GM12878 (cell line): ENCODE measurements at regions not wholly inside any gene's neighbourhood (a gene's known extent, or its start where the extent isn't known, plus 50 kb on each side); places are given as distances from the start of the nearest gene placed in this dataset.

Experiments
- ATAC-seq: fragments of 200-7000 bp; cut with Tn5 transposase; 3 replicates; pipeline ENCODE4 v1.9.1; 2020; ENCODE audit warnings: mild to moderate bottlenecking, moderate library complexity
- BruUV-seq: library from RNA; stranded (reverse); fragments of 400-500 nt; replicated peaks from 2 replicates; lab custom pipeline; 2021; lab: Mats Ljungman, UMichigan
- CTCF ChIA-PET: fragments of 300-600 bp; sonication (Branson Sonifier 250); formaldehyde crosslinking; extraction: SDS; loops from one replicate; lab custom pipeline; 2021; ENCODE audit warnings: inconsistent platforms; lab: Yijun Ruan, JAX
- POLR2A ChIA-PET: fragments of 350-600 bp; formaldehyde crosslinking; extraction: SDS; loops from one replicate; lab custom pipeline; 2021; ENCODE audit warnings: inconsistent platforms; lab: Charles Lee
- RAD21 ChIA-PET: fragments of 300-600 bp; sonication (Branson Sonifier 250); formaldehyde crosslinking; loops from one replicate; lab custom pipeline; 2023; ENCODE audit warnings: antibody characterized with exemption; ENCODE audit not compliant: unreplicated experiment; lab: Charles Lee
- SMC1A ChIA-PET: fragments of 300-600 bp; sonication (Branson Sonifier 250); formaldehyde crosslinking; loops from one replicate; lab custom pipeline; 2023; ENCODE audit not compliant: unreplicated experiment, uncharacterized antibody; lab: Charles Lee
- DNase-seq: peaks from one replicate; pipeline ENCODE4 v3.0.0-alpha.2; 2011; ENCODE audit warnings: low read depth, low spot score
- FAIRE-seq: peaks from 3 replicates; lab custom pipeline; 2011; peaks lifted over from hg19 to GRCh38; lab: Jason Lieb, UNC
- H2AFZ ChIP-seq: 2 replicates; pipeline ENCODE4 v1.6.0; 2011; ENCODE audit warnings: low read depth, low read length, control low read depth; ENCODE audit not compliant: control insufficient read depth
- H3K27ac ChIP-seq: 2 replicates; pipeline ENCODE4 v1.5.1; 2011; ENCODE audit warnings: control low read depth; ENCODE audit not compliant: control insufficient read depth, insufficient read depth
- H3K27me3 ChIP-seq, 2 experiments: replicated peaks in 1 of 2; 2 replicates each; pipeline versions ENCODE4 v1.6.0 to v1.6.1; 2011; ENCODE audit warnings: low read length in 1 of 2; ENCODE audit not compliant: control insufficient read depth in 2 of 2, insufficient read depth in 2 of 2
- H3K36me3 ChIP-seq, 2 experiments: 2 replicates each; pipeline ENCODE4 v1.5.1; 2011; ENCODE audit warnings: low read length in 1 of 2; ENCODE audit not compliant: control insufficient read depth in 2 of 2, insufficient read depth in 2 of 2
- H3K4me1 ChIP-seq: 2 replicates; pipeline ENCODE4 v1.6.1; 2011; ENCODE audit warnings: mild to moderate bottlenecking, low read length, moderate library complexity, mixed read lengths; ENCODE audit not compliant: control insufficient read depth, insufficient read depth
- H3K4me2 ChIP-seq: 2 replicates; pipeline ENCODE4 v1.6.0; 2011; ENCODE audit warnings: control low read depth; ENCODE audit not compliant: control insufficient read depth, insufficient read depth
- H3K4me3 ChIP-seq: fragments of 200-600 bp; sonication (generic); 2 replicates; pipeline ENCODE4 v1.5.1; 2016
- H3K79me2 ChIP-seq: 2 replicates; pipeline ENCODE4 v1.6.0; 2011; ENCODE audit warnings: low read length; ENCODE audit not compliant: control insufficient read depth, insufficient read depth
- H3K9ac ChIP-seq: 2 replicates; pipeline ENCODE4 v1.8.0; 2011; ENCODE audit warnings: low read length, control low read depth, mixed read lengths; ENCODE audit not compliant: control insufficient read depth, insufficient read depth
- H3K9me3 ChIP-seq: replicated peaks from 3 replicates; pipeline ENCODE4 v1.5.1; 2011; ENCODE audit warnings: mild to moderate bottlenecking, low read length; ENCODE audit not compliant: control insufficient read depth, insufficient read depth
- H4K20me1 ChIP-seq: 2 replicates; pipeline ENCODE4 v1.6.0; 2011; ENCODE audit not compliant: control insufficient read depth, insufficient read depth
- CREB1 ChIP-seq: IDR thresholded peaks from 2 replicates; pipeline ENCODE4 v1.6.1; 2012; ENCODE audit warnings: low read depth, mild to moderate bottlenecking, inconsistent platforms
- E2F4 ChIP-seq: IDR thresholded peaks from 2 replicates; pipeline ENCODE4 v1.6.1; 2012; ENCODE audit warnings: low read depth, low read length, improper control_type of control experiment
- EGR1 ChIP-seq, 2 experiments: IDR thresholded peaks; 1 replicate in 1 of 2; 2 replicates in 1 of 2; pipeline ENCODE4 v1.6.1; 2011 to 2012; ENCODE audit warnings: low read depth in 2 of 2, low read length in 2 of 2, borderline replicate concordance in 1 of 2, mild to moderate bottlenecking in 1 of 2, moderate library complexity in 1 of 2
- ESRRA ChIP-seq: IDR thresholded peaks from 2 replicates; pipeline ENCODE4 v1.6.1; 2012; ENCODE audit warnings: mild to moderate bottlenecking, low read length, improper control_type of control experiment
- FOXK2 ChIP-seq: fragments of 450-650 bp; IDR thresholded peaks from 2 replicates; pipeline ENCODE4 v1.6.1; 2017; ENCODE audit warnings: mild to moderate bottlenecking, moderate library complexity
- IKZF1 ChIP-seq: fragments of 450-650 bp; conservative IDR thresholded peaks from 2 replicates; pipeline ENCODE4 v1.6.1; 2017; ENCODE audit warnings: antibody characterized with exemption, mild to moderate bottlenecking
- KLF5 ChIP-seq: fragments of 450-650 bp; IDR thresholded peaks from 2 replicates; pipeline ENCODE4 v1.6.1; 2014; ENCODE audit warnings: mild to moderate bottlenecking; ENCODE audit not compliant: partially characterized antibody
- MYC ChIP-seq: IDR thresholded peaks from 2 replicates; pipeline ENCODE4 v1.6.1; 2011; ENCODE audit warnings: mild to moderate bottlenecking, low read length, moderate library complexity, inconsistent platforms; ENCODE audit not compliant: insufficient read depth, insufficient replicate concordance, insufficient read length, severe bottlenecking
- NFIC ChIP-seq: IDR thresholded peaks from 2 replicates; pipeline ENCODE4 v1.6.1; 2012; ENCODE audit warnings: low read depth, mild to moderate bottlenecking, inconsistent platforms, low read length, moderate library complexity
- NKRF ChIP-seq: fragments of 450-650 bp; conservative IDR thresholded peaks from 2 replicates; pipeline ENCODE4 v1.6.1; 2017; ENCODE audit warnings: mild to moderate bottlenecking, moderate library complexity
- PAX5 ChIP-seq: IDR thresholded peaks from 2 replicates; pipeline ENCODE4 v1.6.1; 2011; ENCODE audit warnings: low read depth, low read length, borderline replicate concordance
- PAX8 ChIP-seq: fragments of 450-650 bp; IDR thresholded peaks from 2 replicates; pipeline ENCODE4 v1.6.1; 2017; ENCODE audit warnings: mild to moderate bottlenecking, moderate library complexity
- SREBF1 ChIP-seq: IDR thresholded peaks from 2 replicates; pipeline ENCODE4 v1.6.1; 2012; ENCODE audit warnings: mild to moderate bottlenecking, low read length
- SRF ChIP-seq, 2 experiments: IDR thresholded peaks; 2 replicates each; pipeline ENCODE4 v1.6.1; 2011; ENCODE audit warnings: low read depth in 2 of 2, low read length in 2 of 2, mild to moderate bottlenecking in 1 of 2, moderate library complexity in 1 of 2
- TCF3 ChIP-seq: IDR thresholded peaks from 2 replicates; pipeline ENCODE4 v1.6.1; 2012; ENCODE audit warnings: low read depth, mild to moderate bottlenecking, low read length, borderline replicate concordance; ENCODE audit not compliant: insufficient read depth
- USF2 ChIP-seq: IDR thresholded peaks from 2 replicates; pipeline ENCODE4 v1.6.1; 2011; ENCODE audit warnings: low read depth, low read length, improper control_type of control experiment, borderline replicate concordance
- ZNF622 ChIP-seq: fragments of 450-650 bp; IDR thresholded peaks from 2 replicates; pipeline ENCODE4 v1.6.1; 2017; ENCODE audit warnings: mild to moderate bottlenecking, inconsistent platforms
- WGBS: methylation state at CpG from one replicate; pipeline ENCODE4 v1.1.6; 2016; ENCODE audit warnings: low lambda C conversion rate; ENCODE audit not compliant: insufficient replicate concordance, insufficient coverage; ENCODE audit errors: missing lambda C conversion rate; 5-methylcytosine and 5-hydroxymethylcytosine counted together
- in situ Hi-C: fragments of 300-500 bp; cut with MboI; formaldehyde crosslinking; loops from 9 replicates; pipeline ENCODE4 v1.14.3; 2018; ENCODE audit warnings: mixed read lengths
- intact Hi-C: fragments of 100-400 bp; cut with micrococcal nuclease; formaldehyde crosslinking; loops from one replicate; pipeline ENCODE4 v1.14.2; 2022; ENCODE audit not compliant: unreplicated experiment

- DNase-seq = no peak
- intact Hi-C loops = no loop called here
Measured at GRCh38 chr17:74130276-74130675, 73.2 kb upstream of the RPL38 start.

GRCh38 chr17:74130841-74131240 is 72.6 kb upstream of the RPL38 start:
- Histone ChIP-seq H4K20me1 (no peaks in the 10 kb centered on the region), H3K4me3 (no peak overlapping the region), H3K36me3 (no peaks in the 10 kb centered on the region), H3K27me3 (peaks cover 2 to 3% of the 10 kb centered on the region in 2 experiments; a peak in 3 of 4 replicates), H3K4me2 (no peak overlapping the region), H3K9ac (no peak overlapping the region), H3K9me3 (no peaks in the 10 kb centered on the region), H3K79me2 (no peaks in the 10 kb centered on the region), H3K4me1 (no peaks in the 10 kb centered on the region), H2AFZ (no peak overlapping the region), H3K27ac (no peak overlapping the region)
- BruUV-seq = no TSS peak
- in situ Hi-C loops (no loop called here), intact Hi-C loops (no loop called here)
- ChIA-PET CTCF (no interaction called here), POLR2A (no interaction called here), RAD21 (no interaction called here), SMC1A (no interaction called here)
- FAIRE-seq (no peak), ATAC-seq (no peak), DNase-seq (no peak)
- WGBS = 18% methylated on average over 8 of the region's 8 CpGs
- TF ChIP-seq IKZF1 = no peak
- TF ChIP-seq PAX8 = no peak
- TF ChIP-seq NFIC = no peak
- no peak for TF ChIP-seq EGR1 (IDR thresholded peaks at IDR 0.05; ENCODE audit: borderline replicate concordance in 1 of 2, low read depth in 2 of 2, low read length in 2 of 2)
- no peak for TF ChIP-seq MYC
- TF ChIP-seq FOXK2 = no peak
- no peak for TF ChIP-seq SRF (IDR thresholded peaks at IDR 0.05; ENCODE audit: low read depth in 2 of 2, low read length in 2 of 2)
- TF ChIP-seq NKRF = no peak
- TF ChIP-seq TCF3 = no peak
- TF ChIP-seq USF2 = no peak
- TF ChIP-seq SREBF1 = no peak

More at GRCh38 chr17:74130276-74130675, 73.2 kb upstream of the RPL38 start:
- H3K27me3 ChIP-seq = peaks cover 2 to 3% of the 10 kb centered on the region in 2 experiments; a peak in 2 of 4 replicates
- H3K36me3 ChIP-seq = no peaks in the 10 kb centered on the region
- H3K4me2 ChIP-seq = no peak overlapping the region
- H3K4me3 ChIP-seq = no peak overlapping the region
- no peaks in the 10 kb centered on the region for H3K9me3 ChIP-seq
- no peak for ATAC-seq
- TF ChIP-seq ESRRA (no peak), ZNF622 (no peak), KLF5 (no peak), PAX5 (no peak), E2F4 (no peak), CREB1 (no peak)
- TF ChIP-seq, all 136 proteins: peak for 0
- RAD21 ChIA-PET = no interaction called here
- H3K4me1 ChIP-seq = no peaks in the 10 kb centered on the region
- no peak overlapping the region for H2AFZ ChIP-seq
- no TSS peak for BruUV-seq
- no peaks in the 10 kb centered on the region for H4K20me1 ChIP-seq
- in situ Hi-C loops = no loop called here
- H3K79me2 ChIP-seq = no peaks in the 10 kb centered on the region
- SMC1A ChIA-PET = no interaction called here
- no peak overlapping the region for H3K27ac ChIP-seq
- H3K9ac ChIP-seq = no peak overlapping the region
- CTCF ChIA-PET = no interaction called here
- 34% methylated on average over 14 of the region's 14 CpGs for WGBS
- no peak for FAIRE-seq
- POLR2A ChIA-PET = no interaction called here
